ENCODE measurements at regions not wholly inside any gene's neighbourhood (a gene's known extent, or its start where the extent isn't known, plus 50 kb on each side); places are given as distances from the start of the nearest gene placed in this dataset.
A peak's percentile ranks its signal among the peaks of the same experiment; 100 is the strongest.

DNA sequence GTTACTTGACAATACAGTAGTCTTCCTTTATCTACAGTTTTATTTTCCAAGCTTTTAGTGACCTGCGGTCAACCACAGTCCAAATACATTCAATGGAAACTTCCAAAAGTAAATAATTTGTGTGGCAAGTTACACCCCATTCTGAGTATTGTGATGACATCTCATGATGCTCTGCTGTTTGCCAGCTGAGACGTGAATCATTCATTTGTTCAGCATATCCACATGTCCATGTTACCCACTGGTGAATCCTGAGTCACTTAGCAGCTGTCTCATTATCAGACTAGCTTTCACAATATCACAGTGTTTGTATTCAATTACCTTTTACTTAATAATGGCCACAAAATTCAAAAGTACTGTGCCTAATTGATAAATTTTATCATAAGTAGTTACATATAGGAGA is 179.8 kb downstream of the PRR20E start:
- H3K4me1 Mint-ChIP-seq (ENCODE audit: insufficient read depth, unreplicated experiment) = no peaks in the 10 kb centered on the region
- H3K36me3 Mint-ChIP-seq (ENCODE audit: insufficient read depth, unreplicated experiment) = no peaks in the 10 kb centered on the region
- ChIA-PET POLR2A (interaction anchor here (0.5 kb wide), 1 partner anchor 17 kb away, joined by 3 read pairs; no protein-coding TSS in a partner anchor), CTCF (no interaction called here)
- H3K27me3 Mint-ChIP-seq (ENCODE audit: insufficient read depth, unreplicated experiment) = no peaks in the 10 kb centered on the region
- BruUV-seq (replicated peaks) = no TSS peak
- DNase-seq (ENCODE audit: unreplicated experiment) = peak; percentile 3
- TF ChIP-seq, protein P1, sequence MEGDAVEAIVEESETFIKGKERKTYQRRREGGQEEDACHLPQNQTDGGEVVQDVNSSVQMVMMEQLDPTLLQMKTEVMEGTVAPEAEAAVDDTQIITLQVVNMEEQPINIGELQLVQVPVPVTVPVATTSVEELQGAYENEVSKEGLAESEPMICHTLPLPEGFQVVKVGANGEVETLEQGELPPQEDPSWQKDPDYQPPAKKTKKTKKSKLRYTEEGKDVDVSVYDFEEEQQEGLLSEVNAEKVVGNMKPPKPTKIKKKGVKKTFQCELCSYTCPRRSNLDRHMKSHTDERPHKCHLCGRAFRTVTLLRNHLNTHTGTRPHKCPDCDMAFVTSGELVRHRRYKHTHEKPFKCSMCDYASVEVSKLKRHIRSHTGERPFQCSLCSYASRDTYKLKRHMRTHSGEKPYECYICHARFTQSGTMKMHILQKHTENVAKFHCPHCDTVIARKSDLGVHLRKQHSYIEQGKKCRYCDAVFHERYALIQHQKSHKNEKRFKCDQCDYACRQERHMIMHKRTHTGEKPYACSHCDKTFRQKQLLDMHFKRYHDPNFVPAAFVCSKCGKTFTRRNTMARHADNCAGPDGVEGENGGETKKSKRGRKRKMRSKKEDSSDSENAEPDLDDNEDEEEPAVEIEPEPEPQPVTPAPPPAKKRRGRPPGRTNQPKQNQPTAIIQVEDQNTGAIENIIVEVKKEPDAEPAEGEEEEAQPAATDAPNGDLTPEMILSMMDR (IDR thresholded peaks at IDR 0.05; ENCODE audit: unreplicated experiment) = no peak
- H3K27ac Mint-ChIP-seq (ENCODE audit: low read depth, unreplicated experiment) = no peak overlapping the region
- intact Hi-C loops (cut with micrococcal nuclease) = no loop called here
- no peaks in the 10 kb centered on the region for H3K9me3 Mint-ChIP-seq (ENCODE audit: unreplicated experiment)
- no peak overlapping the region for H3K4me3 Mint-ChIP-seq (ENCODE audit: unreplicated experiment)

DNA sequence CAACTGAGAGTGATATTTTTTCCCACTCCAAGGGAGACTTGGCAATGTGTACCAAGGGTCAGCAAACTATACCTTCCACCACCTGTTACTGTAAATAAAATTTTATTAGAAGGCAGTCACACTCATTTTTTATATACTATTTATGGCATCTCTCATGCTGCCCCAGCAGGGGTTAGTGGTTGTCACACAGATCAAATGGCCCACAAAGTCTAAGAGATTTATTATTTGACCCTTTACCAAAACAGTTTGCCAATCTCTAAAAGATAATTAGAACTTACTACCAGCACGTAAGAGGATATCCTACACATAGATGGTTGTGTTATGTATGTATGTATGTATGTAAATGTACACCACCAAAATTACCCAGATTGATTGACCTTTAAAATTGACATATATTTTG is 185.1 kb downstream of the PRR20E start:
- intact Hi-C loops (cut with micrococcal nuclease) = no loop called here
- CTCF ChIA-PET = no interaction called here
- H3K27ac Mint-ChIP-seq (ENCODE audit: low read depth, unreplicated experiment) = no peak overlapping the region
- H3K9me3 Mint-ChIP-seq (ENCODE audit: unreplicated experiment) = peaks cover 7% of the 10 kb centered on the region
- H3K36me3 Mint-ChIP-seq (ENCODE audit: insufficient read depth, unreplicated experiment) = peaks cover 6% of the 10 kb centered on the region
- no peak overlapping the region for H3K4me3 Mint-ChIP-seq (ENCODE audit: unreplicated experiment)
- POLR2A ChIA-PET = no interaction called here
- H3K27me3 Mint-ChIP-seq (ENCODE audit: insufficient read depth, unreplicated experiment) = no peaks in the 10 kb centered on the region
- TF ChIP-seq, protein P1 (IDR thresholded peaks at IDR 0.05; ENCODE audit: unreplicated experiment) = no peak
- no peaks in the 10 kb centered on the region for H3K4me1 Mint-ChIP-seq (ENCODE audit: insufficient read depth, unreplicated experiment)
- no peak for DNase-seq (ENCODE audit: unreplicated experiment)
- BruUV-seq (replicated peaks) = no TSS peak

DNA sequence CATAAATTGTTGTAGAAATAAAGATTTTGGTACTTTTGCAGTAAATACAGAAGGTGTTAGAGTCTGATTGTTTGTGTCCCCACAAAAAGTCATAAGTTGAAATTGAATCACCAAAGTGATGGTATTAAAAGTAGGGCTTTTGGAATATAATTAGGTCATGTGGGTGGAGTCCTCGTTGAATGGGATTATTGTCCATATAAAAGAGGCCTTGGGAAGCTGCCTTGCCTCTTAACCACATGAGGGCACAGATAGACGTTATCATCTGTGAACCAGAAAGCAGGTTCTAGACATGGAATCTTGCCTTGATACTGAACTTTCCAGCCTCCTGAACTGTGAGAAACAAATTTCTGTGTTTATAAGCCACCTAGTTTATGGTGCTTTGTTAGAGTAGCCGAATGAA is 186.8 kb downstream of the PRR20E start:
- TF ChIP-seq, protein P1 (IDR thresholded peaks at IDR 0.05; ENCODE audit: unreplicated experiment) = no peak
- Mint-ChIP-seq H3K4me3 (ENCODE audit: unreplicated experiment) (no peak overlapping the region), H3K27me3 (ENCODE audit: insufficient read depth, unreplicated experiment) (no peaks in the 10 kb centered on the region), H3K4me1 (ENCODE audit: insufficient read depth, unreplicated experiment) (no peaks in the 10 kb centered on the region), H3K27ac (ENCODE audit: low read depth, unreplicated experiment) (no peak overlapping the region), H3K9me3 (ENCODE audit: unreplicated experiment) (peaks cover 7% of the 10 kb centered on the region), H3K36me3 (ENCODE audit: insufficient read depth, unreplicated experiment) (peaks cover 6% of the 10 kb centered on the region)
- no TSS peak for BruUV-seq (replicated peaks)
- DNase-seq (ENCODE audit: unreplicated experiment) = no peak
- intact Hi-C loops (cut with micrococcal nuclease) = no loop called here
- ChIA-PET POLR2A (no interaction called here), CTCF (interaction anchor here (0.6 kb wide), 1 partner anchor 136 kb away, joined by 3 read pairs; no protein-coding TSS in a partner anchor)

DNA sequence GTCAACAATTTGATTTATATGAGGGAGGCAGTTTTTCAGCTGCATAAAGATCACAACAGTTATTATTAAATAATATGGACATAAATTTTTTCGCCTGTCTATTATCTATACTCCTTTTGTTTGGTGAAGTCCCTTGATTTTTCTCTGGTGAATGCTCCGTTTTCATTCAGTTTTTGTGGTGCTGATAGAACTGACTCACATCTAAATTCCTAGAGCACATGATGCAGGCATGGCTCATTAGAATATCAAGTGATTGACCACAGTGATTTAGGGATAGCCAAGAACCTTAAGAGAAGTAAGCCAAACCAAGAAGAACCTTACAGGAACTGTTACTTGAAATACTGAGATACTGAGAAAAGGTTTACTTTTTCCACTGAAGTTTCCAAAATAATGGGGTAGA is 208.9 kb downstream of the PRR20E start:
- intact Hi-C loops (cut with micrococcal nuclease) = no loop called here
- H3K9me3 Mint-ChIP-seq (ENCODE audit: unreplicated experiment) = no peaks in the 10 kb centered on the region
- no peak for DNase-seq (ENCODE audit: unreplicated experiment)
- H3K4me1 Mint-ChIP-seq (ENCODE audit: insufficient read depth, unreplicated experiment) = no peaks in the 10 kb centered on the region
- no peak overlapping the region for H3K27ac Mint-ChIP-seq (ENCODE audit: low read depth, unreplicated experiment)
- H3K4me3 Mint-ChIP-seq (ENCODE audit: unreplicated experiment) = no peak overlapping the region
- H3K27me3 Mint-ChIP-seq (ENCODE audit: insufficient read depth, unreplicated experiment) = no peaks in the 10 kb centered on the region
- ChIA-PET CTCF (no interaction called here), POLR2A (no interaction called here)
- no peaks in the 10 kb centered on the region for H3K36me3 Mint-ChIP-seq (ENCODE audit: insufficient read depth, unreplicated experiment)
- BruUV-seq (replicated peaks) = no TSS peak
- TF ChIP-seq, protein P1 (IDR thresholded peaks at IDR 0.05; ENCODE audit: unreplicated experiment) = no peak
